GM12878 (cell line): ENCODE measurements at regions not wholly inside any gene's neighbourhood (a gene's known extent, or its start where the extent isn't known, plus 50 kb on each side); places are given as distances from the start of the nearest gene placed in this dataset.

Experiments
- CHD2 ChIP-seq: IDR thresholded peaks from 2 replicates; pipeline ENCODE4 v1.6.1; 2011; ENCODE audit warnings: low read depth, low read length, improper control_type of control experiment, borderline replicate concordance
- REST ChIP-seq: IDR thresholded peaks from 2 replicates; pipeline ENCODE4 v1.6.1; 2012; ENCODE audit warnings: mild to moderate bottlenecking, low read depth, low read length

GRCh38 chr18:78650926-78651325, 328.7 kb upstream of the SALL3 start:
- TF ChIP-seq CHD2 (no peak), REST (no peak)
